Fibroblast of lung (primary cell): ENCODE measurements at regions not wholly inside any gene's neighbourhood (a gene's known extent, or its start where the extent isn't known, plus 50 kb on each side); places are given as distances from the start of the nearest gene placed in this dataset.

Experiments used
- DNase-seq, 2 donors: peaks; one replicate each; pipeline versions ENCODE4 v3.0.0 to v3.0.0-alpha.2; 2010; ENCODE audit warnings: low read depth in 2 of 2
- H2AFZ ChIP-seq: 2 replicates; pipeline ENCODE4 v1.5.1; 2012; ENCODE audit warnings: low read length, control low read depth, inconsistent platforms
- H3K27ac ChIP-seq: 2 replicates; pipeline ENCODE4 v1.5.1; 2011; ENCODE audit warnings: low read length, control low read depth; ENCODE audit not compliant: insufficient read depth
- H3K27me3 ChIP-seq: 2 replicates; pipeline ENCODE4 v1.5.1; 2011; ENCODE audit warnings: mild to moderate bottlenecking, low read length; ENCODE audit not compliant: control insufficient read depth, insufficient read depth
- H3K36me3 ChIP-seq: 2 replicates; pipeline ENCODE4 v1.5.1; 2011; ENCODE audit warnings: low read length; ENCODE audit not compliant: control insufficient read depth, insufficient read depth
- H3K4me1 ChIP-seq: 2 replicates; pipeline ENCODE4 v1.5.1; 2011; ENCODE audit warnings: low read length; ENCODE audit not compliant: control insufficient read depth, insufficient read depth; ENCODE audit errors: extremely low read depth
- H3K4me2 ChIP-seq: 2 replicates; pipeline ENCODE4 v1.5.1; 2011; ENCODE audit warnings: low read length, control low read depth; ENCODE audit not compliant: insufficient read depth; ENCODE audit errors: extremely low read depth
- H3K4me3 ChIP-seq, 4 experiments: fragments of 200-600 bp in 1 of 4; sonication (generic) in 1 of 4; replicated peaks in 1 of 4; 2 replicates each; pipeline ENCODE4 v1.5.1; 2011 to 2016; ENCODE audit warnings: low read length in 4 of 4, low read depth in 3 of 4, mild to moderate bottlenecking in 3 of 4, control low read depth in 2 of 4, inconsistent platforms in 1 of 4, mixed read lengths in 1 of 4; ENCODE audit not compliant: insufficient read depth in 1 of 4; ENCODE audit errors: control extremely low read depth in 1 of 4
- H3K79me2 ChIP-seq: 2 replicates; pipeline ENCODE4 v1.5.1; 2012; ENCODE audit warnings: mild to moderate bottlenecking, low read length, inconsistent platforms; ENCODE audit not compliant: control insufficient read depth, insufficient read depth
- H3K9ac ChIP-seq: 2 replicates; pipeline ENCODE4 v1.5.1; 2011; ENCODE audit warnings: mild to moderate bottlenecking, low read length, control low read depth; ENCODE audit not compliant: insufficient read depth
- H3K9me3 ChIP-seq: 2 replicates; pipeline ENCODE4 v1.5.1; 2012; ENCODE audit warnings: low read depth, low read length; ENCODE audit not compliant: control insufficient read depth, insufficient read depth
- H4K20me1 ChIP-seq: 2 replicates; pipeline ENCODE4 v1.5.1; 2011; ENCODE audit warnings: low read length; ENCODE audit not compliant: control insufficient read depth, insufficient read depth; ENCODE audit errors: extremely low read depth
- CTCF ChIP-seq, 2 donors: IDR thresholded peaks in 1 of 2; conservative IDR thresholded peaks in 1 of 2; 1 replicate in 1 of 2; 2 replicates in 1 of 2; pipeline ENCODE4 v1.5.1; 2011 to 2012; ENCODE audit warnings: low read length in 2 of 2, control low read depth in 1 of 2, inconsistent platforms in 1 of 2, low read depth in 1 of 2, mild to moderate bottlenecking in 1 of 2
- EZH2 ChIP-seq: IDR thresholded peaks from 2 replicates; pipeline ENCODE4 v1.5.1; 2012; ENCODE audit warnings: low read length, control low read depth, mild to moderate bottlenecking; ENCODE audit errors: missing control alignments

- Histone ChIP-seq H3K4me3 (no peak overlapping the region), H3K27me3 (no peaks in the 10 kb centered on the region), H3K4me2 (no peak overlapping the region)
Observed at GRCh38 chr15:46872981-46873330, 844.3 kb upstream of the SEMA6D start.

GRCh38 chr15:46879032-46879770 lies 838.1 kb upstream of the SEMA6D start:
- no peak for DNase-seq

More at GRCh38 chr15:46872981-46873330, 844.3 kb upstream of the SEMA6D start:
- Histone ChIP-seq H4K20me1 (no peaks in the 10 kb centered on the region), H3K36me3 (no peaks in the 10 kb centered on the region), H3K27ac (no peak overlapping the region), H3K9me3 (no peaks in the 10 kb centered on the region), H3K79me2 (no peaks in the 10 kb centered on the region), H3K4me1 (no peaks in the 10 kb centered on the region), H3K9ac (no peak overlapping the region), H2AFZ (no peak overlapping the region)
- DNase-seq: no peak
- no peak for TF ChIP-seq EZH2
- no peak for TF ChIP-seq CTCF (conservative IDR thresholded peaks at IDR 0.05 in 1 of 2, IDR thresholded peaks at IDR 0.05 in 1 of 2; ENCODE audit: low read depth in 1 of 2, low read length in 2 of 2)

DNA sequence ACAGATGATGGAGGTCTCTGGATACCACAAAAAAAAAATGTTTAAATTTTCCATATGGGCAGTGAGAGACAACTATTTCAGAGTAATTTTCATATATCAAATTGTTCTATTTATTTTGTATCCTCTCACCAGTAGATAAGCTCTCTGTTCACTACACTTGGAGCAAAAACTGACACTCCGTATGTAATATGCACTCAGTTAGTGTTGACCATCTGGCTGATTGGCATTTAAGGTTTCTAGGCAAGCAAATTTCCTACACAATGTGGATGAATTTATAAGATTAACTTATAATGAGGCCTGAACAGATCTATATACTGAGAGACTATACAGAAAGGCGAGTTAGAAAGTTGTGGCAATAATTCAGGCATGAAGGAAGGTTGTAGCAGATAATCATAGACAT lies 836.5 kb upstream of the SEMA6D start:
- H4K20me1 ChIP-seq: no peaks in the 10 kb centered on the region
- no peaks in the 10 kb centered on the region for H3K27me3 ChIP-seq
- no peaks in the 10 kb centered on the region for H3K79me2 ChIP-seq
- no peak overlapping the region for H3K27ac ChIP-seq
- no peaks in the 10 kb centered on the region for H3K9me3 ChIP-seq
- no peaks in the 10 kb centered on the region for H3K36me3 ChIP-seq
- DNase-seq: no peak
- no peak overlapping the region for H2AFZ ChIP-seq
- no peak overlapping the region for H3K9ac ChIP-seq
- H3K4me1 ChIP-seq: no peaks in the 10 kb centered on the region
- TF ChIP-seq CTCF (conservative IDR thresholded peaks at IDR 0.05 in 1 of 2, IDR thresholded peaks at IDR 0.05 in 1 of 2; ENCODE audit: low read depth in 1 of 2, low read length in 2 of 2): no peak
- no peak for TF ChIP-seq EZH2
- no peak overlapping the region for H3K4me3 ChIP-seq
- H3K4me2 ChIP-seq: no peak overlapping the region

More at GRCh38 chr15:46879032-46879770, 838.1 kb upstream of the SEMA6D start:
- Histone ChIP-seq H3K9ac (no peak overlapping the region), H3K4me3 (no peak overlapping the region), H4K20me1 (no peaks in the 10 kb centered on the region), H3K4me1 (no peaks in the 10 kb centered on the region), H3K9me3 (no peaks in the 10 kb centered on the region), H3K27ac (no peak overlapping the region), H3K79me2 (no peaks in the 10 kb centered on the region), H3K27me3 (no peaks in the 10 kb centered on the region), H3K4me2 (no peak overlapping the region), H3K36me3 (no peaks in the 10 kb centered on the region), H2AFZ (no peak overlapping the region)
- TF ChIP-seq CTCF (conservative IDR thresholded peaks at IDR 0.05 in 1 of 2, IDR thresholded peaks at IDR 0.05 in 1 of 2; ENCODE audit: low read depth in 1 of 2, low read length in 2 of 2) (no peak), EZH2 (no peak)
